ENCODE measurements at regions not wholly inside any gene's neighbourhood (a gene's known extent, or its start where the extent isn't known, plus 50 kb on each side); places are given as distances from the start of the nearest gene placed in this dataset.

- H4K20me1 ChIP-seq (ENCODE audit: low read depth), result no peaks in the 10 kb centered on the region
- no peak overlapping the region for H3K9ac ChIP-seq
- TF ChIP-seq CTCF (IDR thresholded peaks at IDR 0.05) (no peak), EZH2 (IDR thresholded peaks at IDR 0.05) (no peak)
- no peaks in the 10 kb centered on the region for H3K36me3 ChIP-seq
- no peaks in the 10 kb centered on the region for H3K27me3 ChIP-seq
- H3K4me1 ChIP-seq, result no peaks in the 10 kb centered on the region
- H3K27ac ChIP-seq, result no peak overlapping the region
- DNase-seq (ENCODE audit: low spot score), result no peak
- Mint-ChIP-seq H3K4me1 (no peaks in the 10 kb centered on the region), H3K9me3 (peaks cover 3% of the 10 kb centered on the region), H3K36me3 (peaks cover 34% of the 10 kb centered on the region), H3K27me3 (ENCODE audit: insufficient read depth, low read depth) (peaks cover 2% of the 10 kb centered on the region), H3K4me3 (no peak overlapping the region), H3K27ac (no peak overlapping the region)
- H3F3A ChIP-seq (ENCODE audit: low read depth), result no peaks in the 10 kb centered on the region
- H3K9me3 ChIP-seq (ENCODE audit: low read depth), result no peaks in the 10 kb centered on the region
- H3K4me3 ChIP-seq, result no peak overlapping the region
- no peak overlapping the region for H3K4me2 ChIP-seq
- H2AFZ ChIP-seq (replicated peaks), result no peak overlapping the region
- peaks cover 7% of the 10 kb centered on the region for H3K79me2 ChIP-seq (ENCODE audit: low read depth)
Measured at GRCh38 chr7:112882991-112883390, 92.8 kb upstream of the TMEM168 start.

DNA sequence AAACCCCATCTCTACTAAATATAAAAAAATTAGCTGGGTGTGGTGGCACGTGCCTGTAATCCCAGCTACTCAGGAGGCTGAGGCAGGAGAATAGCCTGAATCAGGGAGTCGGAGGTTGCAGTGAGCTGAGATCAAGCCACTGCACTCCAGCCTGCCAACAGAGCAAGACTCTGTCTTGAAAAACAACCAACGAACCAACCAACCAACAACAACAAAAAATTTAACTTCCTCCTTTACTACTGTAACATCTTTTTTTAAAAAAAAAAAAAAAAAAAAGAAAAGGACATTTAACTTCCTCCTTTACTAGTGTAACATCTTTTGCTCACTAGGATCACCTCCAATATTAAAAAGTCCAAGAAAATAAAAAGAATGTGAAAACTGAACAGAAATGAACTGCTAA, 92.3 kb upstream of the TMEM168 start:
- Histone ChIP-seq H2AFZ (replicated peaks) (no peak overlapping the region), H3K27ac (no peak overlapping the region), H3K9ac (no peak overlapping the region), H3F3A (ENCODE audit: low read depth) (no peaks in the 10 kb centered on the region), H3K27me3 (no peaks in the 10 kb centered on the region), H3K4me2 (no peak overlapping the region), H3K4me3 (no peak overlapping the region), H4K20me1 (ENCODE audit: low read depth) (no peaks in the 10 kb centered on the region), H3K36me3 (no peaks in the 10 kb centered on the region), H3K9me3 (ENCODE audit: low read depth) (no peaks in the 10 kb centered on the region), H3K79me2 (ENCODE audit: low read depth) (peaks cover 7% of the 10 kb centered on the region), H3K4me1 (no peaks in the 10 kb centered on the region)
- TF ChIP-seq CTCF (IDR thresholded peaks at IDR 0.05) (no peak), EZH2 (IDR thresholded peaks at IDR 0.05) (no peak), EZH2phosphoT487 (IDR thresholded peaks at IDR 0.05) (no peak)
- H3K36me3 Mint-ChIP-seq, result peaks cover 34% of the 10 kb centered on the region
- H3K4me1 Mint-ChIP-seq, result no peaks in the 10 kb centered on the region
- peaks cover 2% of the 10 kb centered on the region for H3K27me3 Mint-ChIP-seq (ENCODE audit: insufficient read depth, low read depth)
- DNase-seq (ENCODE audit: low spot score), result no peak
- no peak overlapping the region for H3K27ac Mint-ChIP-seq
- peaks cover 3% of the 10 kb centered on the region for H3K9me3 Mint-ChIP-seq
- no peak overlapping the region for H3K4me3 Mint-ChIP-seq

GRCh38 chr7:112882022-112882421, 91.8 kb upstream of the TMEM168 start:
- H3K9ac ChIP-seq, result no peak overlapping the region
- H3K36me3 ChIP-seq, result no peaks in the 10 kb centered on the region
- peaks cover 7% of the 10 kb centered on the region for H3K79me2 ChIP-seq (ENCODE audit: low read depth)
- no peak overlapping the region for H2AFZ ChIP-seq (replicated peaks)
- no peak overlapping the region for H3K27ac ChIP-seq
- no peaks in the 10 kb centered on the region for H3F3A ChIP-seq (ENCODE audit: low read depth)
- Mint-ChIP-seq H3K9me3 (peaks cover 3% of the 10 kb centered on the region), H3K36me3 (peaks cover 29% of the 10 kb centered on the region), H3K4me3 (no peak overlapping the region), H3K27ac (no peak overlapping the region), H3K27me3 (ENCODE audit: insufficient read depth, low read depth) (peaks cover 2% of the 10 kb centered on the region), H3K4me1 (no peaks in the 10 kb centered on the region)
- H3K4me3 ChIP-seq, result no peak overlapping the region
- no peak for TF ChIP-seq EZH2 (IDR thresholded peaks at IDR 0.05)
- no peak for TF ChIP-seq EZH2phosphoT487 (IDR thresholded peaks at IDR 0.05)
- TF ChIP-seq CTCF (IDR thresholded peaks at IDR 0.05), result no peak
- H3K4me2 ChIP-seq, result no peak overlapping the region
- no peaks in the 10 kb centered on the region for H3K27me3 ChIP-seq
- H4K20me1 ChIP-seq (ENCODE audit: low read depth), result no peaks in the 10 kb centered on the region
- no peaks in the 10 kb centered on the region for H3K4me1 ChIP-seq
- DNase-seq (ENCODE audit: low spot score), result no peak
- H3K9me3 ChIP-seq (ENCODE audit: low read depth), result no peaks in the 10 kb centered on the region
